HCT116 (cell line): ENCODE measurements at regions not wholly inside any gene's neighbourhood (a gene's known extent, or its start where the extent isn't known, plus 50 kb on each side); places are given as distances from the start of the nearest gene placed in this dataset.

Source experiments
- CTCF ChIP-seq, 3 experiments: fragments of 200-600 bp in 1 of 3; sonication (generic) in 1 of 3; IDR thresholded peaks in 2 of 3; conservative IDR thresholded peaks in 1 of 3; 2 replicates each; pipeline ENCODE4 v1.5.1; 2012 to 2017; ENCODE audit warnings: low read depth in 2 of 3, low read length in 2 of 3, antibody characterized with exemption in 1 of 3, borderline replicate concordance in 1 of 3, control low read depth in 1 of 3, mild to moderate bottlenecking in 1 of 3, mixed read lengths in 1 of 3, mixed run types in 1 of 3, moderate library complexity in 1 of 3; ENCODE audit not compliant: insufficient read depth in 1 of 3
- POLR2AphosphoS5 ChIP-seq: IDR thresholded peaks from 2 replicates; pipeline ENCODE4 v1.6.1; 2011; ENCODE audit warnings: mild to moderate bottlenecking, low read depth, low read length, moderate library complexity

GRCh38 chr14:83470466-83470865 is 1936.8 kb upstream of the SEL1L start:
- TF ChIP-seq CTCF (IDR thresholded peaks at IDR 0.05 in 2 of 3, conservative IDR thresholded peaks at IDR 0.05 in 1 of 3; ENCODE audit: borderline replicate concordance in 1 of 3, insufficient read depth in 1 of 3, low read depth in 2 of 3, low read length in 2 of 3) (no peak), POLR2AphosphoS5 (no peak)
